Transverse colon (tissue), 4 donors: ENCODE measurements at regions not wholly inside any gene's neighbourhood (a gene's known extent, or its start where the extent isn't known, plus 50 kb on each side); places are given as distances from the start of the nearest gene placed in this dataset.

Experiments used
- POLR2AphosphoS5 ChIP-seq, 3 donors: sonication (generic); formaldehyde crosslinking; IDR thresholded peaks; one replicate each; pipeline ENCODE4 v1.6.1; 2016; ENCODE audit warnings: antibody characterized with exemption in 3 of 3
- TF ChIP-seq, protein P1 (sequence below), 5 experiments: fragments of 200-600 bp in 3 of 5; fragments of 450-650 bp in 2 of 5; sonication (generic) in 3 of 5; IDR thresholded peaks; 1 replicate in 2 of 5; 2 replicates in 3 of 5; pipeline ENCODE4 v1.5.1; 2016 to 2017; ENCODE audit warnings: antibody characterized with exemption in 5 of 5, inconsistent platforms in 3 of 5, mild to moderate bottlenecking in 2 of 5, moderate library complexity in 1 of 5

DNA sequence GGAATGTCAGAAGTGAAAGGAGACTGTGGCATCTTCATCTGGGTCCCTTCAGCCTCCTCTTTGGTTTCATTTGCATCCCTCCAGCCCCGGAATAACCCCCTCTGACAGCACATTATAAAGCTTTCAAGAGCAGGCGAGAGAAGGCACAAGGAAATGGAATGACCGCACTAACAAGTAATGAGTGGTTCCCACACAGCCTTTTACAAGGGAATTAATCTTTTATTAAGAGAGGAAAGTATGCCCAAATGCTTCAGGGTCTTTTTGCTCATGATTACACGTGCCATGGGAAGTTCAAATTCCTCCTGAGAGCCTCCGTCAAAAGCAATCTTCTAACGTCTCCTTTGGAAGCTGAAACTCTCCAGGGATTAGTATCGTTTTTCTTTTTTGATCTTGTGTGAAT lies 347.0 kb downstream of the BTBD3 start:
- TF ChIP-seq, protein P1, sequence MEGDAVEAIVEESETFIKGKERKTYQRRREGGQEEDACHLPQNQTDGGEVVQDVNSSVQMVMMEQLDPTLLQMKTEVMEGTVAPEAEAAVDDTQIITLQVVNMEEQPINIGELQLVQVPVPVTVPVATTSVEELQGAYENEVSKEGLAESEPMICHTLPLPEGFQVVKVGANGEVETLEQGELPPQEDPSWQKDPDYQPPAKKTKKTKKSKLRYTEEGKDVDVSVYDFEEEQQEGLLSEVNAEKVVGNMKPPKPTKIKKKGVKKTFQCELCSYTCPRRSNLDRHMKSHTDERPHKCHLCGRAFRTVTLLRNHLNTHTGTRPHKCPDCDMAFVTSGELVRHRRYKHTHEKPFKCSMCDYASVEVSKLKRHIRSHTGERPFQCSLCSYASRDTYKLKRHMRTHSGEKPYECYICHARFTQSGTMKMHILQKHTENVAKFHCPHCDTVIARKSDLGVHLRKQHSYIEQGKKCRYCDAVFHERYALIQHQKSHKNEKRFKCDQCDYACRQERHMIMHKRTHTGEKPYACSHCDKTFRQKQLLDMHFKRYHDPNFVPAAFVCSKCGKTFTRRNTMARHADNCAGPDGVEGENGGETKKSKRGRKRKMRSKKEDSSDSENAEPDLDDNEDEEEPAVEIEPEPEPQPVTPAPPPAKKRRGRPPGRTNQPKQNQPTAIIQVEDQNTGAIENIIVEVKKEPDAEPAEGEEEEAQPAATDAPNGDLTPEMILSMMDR (IDR thresholded peaks at IDR 0.05): no peak
- TF ChIP-seq POLR2AphosphoS5 (IDR thresholded peaks at IDR 0.05): no peak
